Islet precursor cell (in vitro differentiated cells): ENCODE measurements at regions not wholly inside any gene's neighbourhood (a gene's known extent, or its start where the extent isn't known, plus 50 kb on each side); places are given as distances from the start of the nearest gene placed in this dataset.
"Not testable (repeated sequence)": the region's sequence is repeated elsewhere in the genome, so short reads cannot be mapped to it uniquely, and the experiment has no call there.

Experiments used
- DNase-seq: peaks from one replicate; pipeline ENCODE4 v3.0.0-alpha.2; 2018

DNA sequence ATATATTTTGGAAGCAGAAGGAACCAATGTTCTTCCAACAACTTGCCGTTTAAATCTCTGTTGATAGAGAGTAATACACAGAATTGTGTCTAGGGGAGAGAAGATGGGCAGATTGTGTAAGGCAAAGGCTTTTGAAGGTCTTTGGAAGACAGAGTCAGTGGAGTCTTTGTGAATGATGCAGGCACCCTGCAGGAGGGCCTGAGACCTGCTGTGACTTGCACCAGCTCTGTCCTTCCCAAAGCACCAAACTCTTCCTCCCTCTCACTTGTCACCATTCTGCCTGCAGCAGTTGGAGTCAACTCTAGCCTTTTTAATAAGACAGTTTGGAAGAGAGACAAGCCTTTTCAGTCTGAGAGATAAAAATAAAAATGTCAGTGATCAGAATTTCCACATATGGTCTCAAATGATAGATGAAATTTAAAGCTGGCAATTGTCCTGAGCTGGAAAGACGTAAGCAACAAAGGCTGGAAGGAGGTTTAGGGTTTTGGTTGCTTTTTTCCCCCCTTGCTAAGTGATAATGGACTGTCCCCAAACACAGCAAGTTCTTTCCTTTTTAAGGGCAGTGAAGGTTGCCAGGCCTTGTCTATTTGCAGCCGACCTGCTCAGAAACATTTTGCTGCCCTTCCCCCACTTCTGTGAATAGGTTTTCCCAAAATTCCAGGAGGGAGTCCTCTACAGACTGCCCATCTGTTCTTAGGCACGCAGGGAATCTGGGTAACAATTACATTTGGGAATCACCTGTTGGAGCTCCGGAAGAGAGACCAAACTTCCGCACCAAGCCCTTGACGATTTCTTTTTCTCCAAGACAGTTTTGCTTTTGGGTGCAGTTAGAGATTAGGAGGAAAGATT is 103.0 kb upstream of the NTF3 start:
- DNase-seq = no peak

DNA sequence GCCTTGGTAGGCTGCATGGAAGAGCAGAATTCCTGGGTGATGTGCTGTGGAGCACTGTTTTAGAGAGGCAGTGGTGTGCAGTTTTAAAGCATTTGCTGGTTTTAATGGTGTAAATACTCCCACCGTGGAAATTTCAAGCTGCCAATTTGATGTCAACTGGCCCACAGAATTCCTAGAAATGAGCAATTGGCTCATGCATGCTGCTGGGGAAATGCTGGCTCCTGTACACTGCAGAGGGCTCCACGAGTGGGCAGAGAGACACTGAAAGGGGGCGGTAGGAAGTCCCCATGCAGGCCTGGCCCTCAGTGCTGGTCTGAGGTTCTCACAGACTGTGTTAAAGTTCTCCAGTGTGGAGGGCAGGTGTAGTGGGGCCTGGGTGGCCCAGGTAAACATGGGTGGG is 99.4 kb upstream of the NTF3 start:
- DNase-seq = no peak

DNA sequence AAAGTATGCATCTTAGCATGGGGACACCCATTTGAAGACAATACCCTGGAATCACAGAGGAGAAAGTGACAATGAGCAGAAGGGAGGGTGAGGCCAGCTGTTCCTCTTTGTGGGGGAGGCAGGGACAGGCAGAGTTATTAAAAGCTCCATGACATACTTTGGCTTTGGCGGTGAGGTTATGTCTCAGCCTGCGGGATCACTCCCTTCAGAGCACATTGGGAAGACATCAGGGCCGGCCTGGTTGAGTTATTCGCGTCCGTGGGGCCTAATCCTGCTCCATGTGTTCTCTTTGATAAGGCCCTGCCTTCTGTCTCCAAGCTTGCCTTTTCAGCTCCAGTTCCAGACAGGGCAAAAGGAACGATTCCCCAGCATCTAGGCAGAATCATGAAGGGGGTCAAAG is 98.8 kb upstream of the NTF3 start:
- no peak for DNase-seq

DNA sequence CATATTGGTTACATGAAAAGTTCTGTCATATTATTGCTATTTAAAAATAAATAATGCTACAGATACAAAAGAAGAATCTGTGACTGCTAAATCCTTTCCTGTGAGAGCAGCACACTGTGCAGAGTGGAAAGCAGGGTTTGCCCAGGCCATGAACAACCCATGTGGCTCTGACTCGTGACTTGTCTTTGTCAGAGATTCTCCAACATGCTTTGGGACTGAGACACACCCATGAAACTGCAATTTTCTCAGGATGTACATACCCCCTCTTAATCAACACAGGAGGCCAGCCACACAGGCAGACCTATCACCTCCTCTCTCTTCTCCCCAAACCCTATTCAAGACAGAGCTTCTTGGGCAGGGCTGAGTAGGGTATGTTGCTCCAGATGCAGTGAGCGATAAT is 96.8 kb upstream of the NTF3 start:
- no peak for DNase-seq

DNA sequence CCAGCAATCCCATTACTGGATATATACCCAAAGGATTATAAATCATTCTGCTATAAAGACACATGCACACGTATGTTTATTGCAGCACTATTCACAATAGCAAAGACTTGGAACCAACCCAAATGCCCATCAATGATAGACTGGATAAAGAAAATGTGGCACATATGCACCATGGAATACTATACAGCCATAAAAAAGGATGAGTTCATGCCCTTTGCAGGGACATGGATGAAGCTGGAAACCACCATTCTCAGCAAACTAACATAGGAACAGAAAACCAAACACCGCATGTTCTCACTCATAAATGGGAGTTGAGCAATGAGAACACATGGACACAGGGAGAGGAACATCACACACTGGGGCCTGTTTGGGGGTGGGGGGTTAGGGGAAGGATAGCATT is 90.8 kb upstream of the NTF3 start:
- DNase-seq = not testable (repeated sequence)

GRCh38 chr12:5343711-5344110 is 88.2 kb upstream of the NTF3 start:
- DNase-seq = peak; percentile 98

DNA sequence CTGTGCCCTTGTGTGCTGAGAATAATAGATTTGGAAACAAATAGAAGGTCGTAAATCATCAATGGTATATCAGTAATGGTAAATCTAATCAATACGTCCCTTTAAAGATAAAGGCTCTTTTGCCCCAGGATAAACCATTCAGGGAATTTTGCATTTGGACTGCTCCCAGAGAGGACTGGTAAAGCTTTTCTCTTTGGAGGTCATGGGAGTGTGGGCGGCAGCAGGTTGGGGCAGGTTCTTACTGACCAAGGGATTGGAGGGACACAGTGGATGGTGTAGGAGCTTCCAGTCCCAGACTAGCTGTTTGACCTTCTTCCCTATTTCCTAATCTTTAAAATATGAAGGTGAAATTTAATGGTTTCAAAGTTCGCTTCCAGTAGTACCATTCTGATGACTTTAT is 87.8 kb upstream of the NTF3 start:
- DNase-seq = peak; percentile 77

DNA sequence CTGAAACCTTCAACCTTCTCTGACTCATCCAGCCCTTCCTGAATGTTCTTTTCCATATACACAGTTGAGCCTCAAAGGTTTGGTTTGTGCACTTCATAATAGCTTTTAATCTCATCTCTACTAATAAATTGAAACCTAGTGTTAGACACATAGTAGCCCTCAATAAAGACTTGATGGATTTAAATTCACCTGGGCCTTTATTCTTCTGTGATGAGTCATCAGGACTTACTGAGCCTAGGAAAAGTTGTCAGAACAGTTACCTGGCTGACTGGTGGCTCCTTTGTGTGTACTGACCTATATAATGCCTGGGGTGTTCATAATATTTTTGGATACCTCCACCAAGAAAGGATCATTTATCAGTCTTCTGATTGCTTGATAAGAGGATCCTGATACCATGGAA is 86.4 kb upstream of the NTF3 start:
- DNase-seq = no peak

DNA sequence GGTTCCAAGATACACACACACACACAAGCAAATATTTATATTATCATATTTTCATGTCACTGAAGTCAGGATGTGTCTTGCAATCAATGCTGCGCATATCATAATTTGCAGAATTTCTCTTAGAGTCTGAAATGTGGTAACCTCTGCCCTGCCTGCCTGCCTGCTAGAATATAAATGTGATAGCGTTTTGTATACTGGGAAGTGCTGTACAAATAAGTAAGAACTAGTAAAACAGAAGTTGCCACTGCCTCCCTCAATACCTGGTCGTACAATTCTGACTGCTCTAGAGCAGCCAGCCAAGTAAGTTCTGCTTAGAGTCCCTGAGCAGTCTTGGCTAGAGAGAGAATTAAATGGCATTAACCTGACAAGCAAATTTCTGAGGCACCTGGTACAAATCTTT is 83.9 kb upstream of the NTF3 start:
- DNase-seq = no peak

GRCh38 chr12:5348491-5348890 is 83.4 kb upstream of the NTF3 start:
- peak; percentile 98 for DNase-seq

DNA sequence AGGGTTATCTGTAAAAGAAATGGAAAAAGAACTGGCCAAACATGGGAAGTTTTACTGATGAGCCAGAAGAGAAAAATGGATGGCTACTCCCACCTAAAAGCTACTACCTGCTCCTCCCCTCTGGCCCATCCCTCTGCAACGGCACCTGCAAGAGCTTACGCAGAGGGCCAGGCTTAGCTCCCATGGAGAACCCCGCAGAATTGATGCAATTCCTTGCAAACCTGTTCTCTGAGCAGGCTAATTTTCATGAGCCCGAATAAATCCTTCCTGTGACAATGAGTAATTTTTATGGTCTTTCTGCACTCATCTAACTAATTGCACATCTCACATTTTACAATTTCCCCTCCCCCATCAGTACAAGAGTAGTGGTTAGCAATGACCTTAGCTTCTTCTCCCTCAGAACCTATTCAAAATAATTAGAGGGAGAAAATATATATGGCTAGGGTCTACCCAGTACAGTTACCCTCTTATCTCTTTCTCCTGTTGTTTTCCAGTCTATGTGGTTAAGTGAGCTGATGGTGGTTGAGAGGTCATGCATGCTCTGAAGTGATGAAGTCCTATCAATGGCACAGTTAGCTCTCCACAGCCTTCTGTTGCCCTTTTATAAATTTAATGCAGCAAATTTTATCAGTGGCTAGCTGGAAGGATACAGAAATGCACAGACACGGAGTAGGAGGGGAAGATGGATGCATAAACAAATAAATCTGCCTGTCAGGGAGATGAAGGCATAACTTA is 67.7 kb upstream of the NTF3 start:
- no peak for DNase-seq

DNA sequence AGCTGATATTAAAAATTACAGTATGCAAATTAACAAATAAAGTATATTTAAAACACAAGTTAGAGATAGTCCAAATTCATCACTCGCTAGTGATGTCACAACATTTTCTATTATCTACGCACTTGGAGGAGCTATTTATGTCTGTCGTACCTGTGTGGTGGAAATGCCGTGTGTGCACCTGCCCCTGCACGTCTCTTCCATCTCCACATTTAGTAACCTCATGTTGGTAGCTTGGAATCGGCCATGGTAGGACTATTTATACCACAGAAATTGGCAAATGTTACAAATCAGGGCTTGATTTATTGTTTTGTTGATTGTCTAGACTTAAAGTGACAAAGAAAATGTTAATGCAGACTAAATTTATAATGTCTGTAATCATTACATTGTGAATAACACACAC is 62.6 kb upstream of the NTF3 start:
- DNase-seq = no peak

GRCh38 chr12:5371631-5372030 is 60.3 kb upstream of the NTF3 start:
- DNase-seq = no peak

- DNase-seq = no peak
Observed at GRCh38 chr12:5374713-5375112, 57.2 kb upstream of the NTF3 start.

DNA sequence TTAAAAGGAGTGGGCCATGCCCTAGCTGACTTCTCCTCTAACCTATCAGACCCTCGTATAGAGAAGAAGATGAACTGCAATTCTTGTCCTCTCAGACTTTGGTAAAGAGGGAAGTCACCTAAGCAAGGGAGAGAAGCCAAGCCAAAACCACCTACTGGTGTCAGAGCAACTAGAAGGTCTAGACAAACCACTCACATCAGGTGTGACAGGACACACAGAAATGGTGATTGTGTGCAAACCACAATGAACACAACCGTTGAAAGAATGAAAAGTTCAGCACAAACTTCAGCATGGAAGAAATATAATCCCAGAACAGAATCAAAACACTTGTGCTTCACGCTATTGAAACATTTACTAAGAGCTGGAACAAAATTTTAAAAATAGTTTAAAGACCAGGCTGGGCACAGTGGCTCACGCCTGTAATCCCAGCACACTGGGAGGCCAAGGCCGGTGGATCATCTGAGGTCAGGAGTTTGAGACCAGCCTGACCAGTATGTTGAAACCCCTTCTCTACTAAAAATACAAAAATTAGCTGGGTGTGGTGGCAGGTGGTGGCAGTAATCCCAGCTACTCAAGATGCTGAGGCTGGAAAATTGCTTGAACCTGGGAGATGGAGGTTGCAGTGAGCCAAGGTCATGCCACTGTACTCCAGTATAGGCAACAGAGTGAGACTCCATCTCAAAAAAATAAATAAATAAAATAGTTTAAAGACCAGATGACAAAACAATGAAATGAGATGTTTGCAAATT is 56.2 kb upstream of the NTF3 start:
- DNase-seq = no peak

DNA sequence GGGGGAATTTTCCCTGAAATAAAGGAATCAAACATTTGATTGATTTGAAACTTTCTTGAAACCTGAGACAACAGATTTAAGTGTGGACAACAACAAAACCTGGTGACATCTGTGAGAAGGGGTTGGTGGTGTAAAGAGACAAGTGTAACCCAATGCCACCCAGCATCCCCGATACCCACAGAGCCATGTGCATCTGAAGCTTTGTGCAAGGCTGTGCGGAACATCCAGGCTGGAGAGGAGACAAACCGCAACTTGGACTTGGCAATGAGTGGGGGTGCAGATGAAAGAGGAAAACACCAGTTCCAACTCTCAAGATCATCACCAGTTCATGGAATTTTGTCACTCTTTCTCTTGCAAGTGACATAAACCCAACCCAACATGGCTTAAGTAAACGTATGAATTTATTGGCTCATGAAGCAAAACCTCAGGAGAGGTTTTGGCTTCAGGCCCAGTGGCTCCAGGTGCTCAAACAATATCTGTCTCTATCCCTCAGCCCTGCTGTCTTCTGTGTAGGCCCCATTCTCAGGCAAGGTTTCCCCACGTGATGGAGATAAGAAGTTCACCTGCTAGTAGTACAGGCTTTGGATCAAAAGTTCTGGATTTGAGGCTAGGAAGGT is 55.2 kb upstream of the NTF3 start:
- no peak for DNase-seq

DNA sequence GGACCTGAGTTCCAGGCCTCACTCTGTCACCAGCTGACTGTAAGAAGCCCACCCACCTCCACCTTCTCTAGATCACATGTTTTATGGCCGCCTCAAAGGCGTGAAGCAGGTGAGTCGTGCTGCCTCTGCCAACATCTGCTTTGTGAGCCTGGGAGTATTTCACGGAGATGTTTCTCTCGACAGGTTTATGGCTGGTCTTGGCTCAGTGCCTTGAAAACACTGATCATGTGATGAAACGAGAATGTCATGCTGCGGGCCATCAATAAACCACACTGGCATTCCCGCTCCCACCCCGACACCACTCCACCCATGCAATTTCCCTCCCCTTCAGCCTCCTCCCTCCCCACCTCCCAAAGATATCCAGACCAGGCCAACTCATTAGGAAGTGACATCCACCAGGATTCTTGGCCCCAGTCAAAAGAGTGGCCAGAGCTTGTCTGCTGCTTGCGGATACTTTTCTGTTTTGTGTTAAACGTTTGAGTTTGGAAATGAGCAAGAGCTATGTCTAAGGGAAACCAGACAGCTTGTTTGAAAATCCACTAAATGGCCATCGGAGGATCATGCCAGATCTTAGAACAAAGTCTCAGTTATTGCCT is 53.8 kb upstream of the NTF3 start:
- DNase-seq = peak; percentile 93

GRCh38 chr12:5379749-5380496 is 52.0 kb upstream of the NTF3 start:
- DNase-seq = peak; percentile 92
